IMR-90 (cell line): ENCODE measurements at regions not wholly inside any gene's neighbourhood (a gene's known extent, or its start where the extent isn't known, plus 50 kb on each side); places are given as distances from the start of the nearest gene placed in this dataset.

Experiments
- ATAC-seq: fragments of 200-7000 bp; cut with Tn5 transposase; 2 replicates; pipeline ENCODE4 v1.9.1; 2020; ENCODE audit warnings: low read depth, mild to moderate bottlenecking, moderate library complexity
- BruUV-seq: library from RNA; stranded (reverse); fragments of 400-500 nt; replicated peaks from 2 replicates; lab custom pipeline; 2021; lab: Mats Ljungman, UMichigan
- CTCF ChIA-PET: fragments of 300-600 bp; formaldehyde crosslinking; extraction: SDS; loops from one replicate; lab custom pipeline; 2021; ENCODE audit warnings: antibody characterized with exemption; lab: Yijun Ruan, JAX
- POLR2A ChIA-PET: fragments of 300-600 bp; sonication (Branson Sonifier 250); formaldehyde crosslinking; loops from one replicate; lab custom pipeline; 2022; ENCODE audit warnings: antibody characterized with exemption; ENCODE audit not compliant: unreplicated experiment; lab: Charles Lee
- DNase-seq: peaks from one replicate; pipeline ENCODE4 v3.0.0; 2013
- H2AFZ ChIP-seq: replicated peaks from 2 replicates; pipeline ENCODE3; 2013; ENCODE audit warnings: low read length, mild to moderate bottlenecking; ENCODE audit not compliant: poor library complexity
- H2AK5ac ChIP-seq: 2 replicates; pipeline ENCODE4 v1.6.1; 2013; ENCODE audit warnings: low read depth, low read length, inconsistent platforms
- H2AK9ac ChIP-seq: replicated peaks from 2 replicates; pipeline ENCODE3; 2013; ENCODE audit warnings: mild to moderate bottlenecking, low read depth, low read length, moderate library complexity; ENCODE audit not compliant: poor library complexity
- H2BK120ac ChIP-seq: 2 replicates; pipeline ENCODE4 v1.6.1; 2013; ENCODE audit warnings: low read depth, low read length, inconsistent platforms
- H2BK15ac ChIP-seq: 3 replicates; pipeline ENCODE4 v1.6.1; 2013; ENCODE audit warnings: low read depth, low read length, inconsistent platforms
- H2BK20ac ChIP-seq: 2 replicates; pipeline ENCODE4 v1.6.1; 2013; ENCODE audit warnings: low read depth, mild to moderate bottlenecking, inconsistent platforms, low read length, moderate library complexity
- H2BK5ac ChIP-seq: 2 replicates; pipeline ENCODE4 v1.6.1; 2013; ENCODE audit warnings: mild to moderate bottlenecking, low read depth, low read length, inconsistent platforms; ENCODE audit not compliant: poor library complexity, severe bottlenecking
- H3K14ac ChIP-seq: replicated peaks from 2 replicates; pipeline ENCODE4 v1.6.1; 2013; ENCODE audit warnings: low read depth, low read length, inconsistent platforms
- H3K18ac ChIP-seq: 2 replicates; pipeline ENCODE4 v1.6.1; 2013; ENCODE audit warnings: low read depth, low read length, control low read depth
- H3K23ac ChIP-seq: 2 replicates; pipeline ENCODE4 v1.6.1; 2013; ENCODE audit warnings: low read depth, low read length, inconsistent platforms
- H3K27ac ChIP-seq: 2 replicates; pipeline ENCODE4 v1.5.1; 2013; ENCODE audit warnings: mild to moderate bottlenecking, control low read depth, low read length; ENCODE audit not compliant: insufficient read depth
- H3K27me3 ChIP-seq: 2 replicates; pipeline ENCODE4 v1.6.1; 2013; ENCODE audit warnings: low read length; ENCODE audit not compliant: control insufficient read depth, insufficient read depth
- H3K36me3 ChIP-seq: 2 replicates; pipeline ENCODE4 v1.6.1; 2013; ENCODE audit warnings: low read length, mixed read lengths; ENCODE audit not compliant: control insufficient read depth, insufficient read depth
- H3K4ac ChIP-seq: 2 replicates; pipeline ENCODE4 v1.6.1; 2013; ENCODE audit warnings: low read depth, low read length, inconsistent platforms
- H3K4me1 ChIP-seq: 2 replicates; pipeline ENCODE4 v1.6.1; 2013; ENCODE audit warnings: low read length, mixed read lengths; ENCODE audit not compliant: control insufficient read depth, insufficient read depth
- H3K4me2 ChIP-seq: 2 replicates; pipeline ENCODE4 v1.6.1; 2013; ENCODE audit warnings: low read depth, mild to moderate bottlenecking, control low read depth, low read length, moderate library complexity
- H3K4me3 ChIP-seq: 2 replicates; pipeline ENCODE4 v1.5.1; 2013; ENCODE audit warnings: low read depth, mild to moderate bottlenecking, control low read depth, low read length, moderate library complexity; ENCODE audit not compliant: insufficient read depth
- H3K56ac ChIP-seq: 2 replicates; pipeline ENCODE4 v1.6.1; 2013; ENCODE audit warnings: low read length, inconsistent platforms; ENCODE audit not compliant: insufficient read depth; ENCODE audit errors: extremely low read depth
- H3K79me1 ChIP-seq, 2 experiments: 2 replicates each; pipeline ENCODE4 v1.6.1; 2013; ENCODE audit warnings: low read length in 2 of 2, inconsistent platforms in 1 of 2, low read depth in 1 of 2
- H3K9ac ChIP-seq: 2 replicates; pipeline ENCODE4 v1.6.1; 2013; ENCODE audit warnings: low read depth, low read length, control low read depth
- H3K9me1 ChIP-seq: 2 replicates; pipeline ENCODE4 v1.6.1; 2013; ENCODE audit warnings: low read length, inconsistent platforms; ENCODE audit not compliant: insufficient read depth
- H3K9me3 ChIP-seq: 2 replicates; pipeline ENCODE4 v1.6.1; 2013; ENCODE audit warnings: low read length; ENCODE audit not compliant: control insufficient read depth, insufficient read depth
- H4K20me1 ChIP-seq: 2 replicates; pipeline ENCODE4 v1.6.1; 2013; ENCODE audit warnings: low read length, inconsistent platforms; ENCODE audit not compliant: insufficient read depth
- H4K5ac ChIP-seq: 2 replicates; pipeline ENCODE4 v1.6.1; 2013; ENCODE audit warnings: mild to moderate bottlenecking, low read depth, low read length, control low read depth
- H4K8ac ChIP-seq, 2 experiments: 2 replicates each; pipeline ENCODE4 v1.6.1; 2013; ENCODE audit warnings: low read depth in 2 of 2, low read length in 2 of 2, control low read depth in 1 of 2, inconsistent platforms in 1 of 2
- H4K91ac ChIP-seq: 2 replicates; pipeline ENCODE4 v1.6.1; 2013; ENCODE audit warnings: low read depth, low read length, inconsistent platforms; ENCODE audit not compliant: insufficient read depth
- CEBPB ChIP-seq: IDR thresholded peaks from 2 replicates; pipeline ENCODE4 v1.6.1; 2012; ENCODE audit warnings: low read depth, low read length, improper control_type of control experiment
- FOS ChIP-seq: fragments of 150-350 bp; IDR thresholded peaks from 2 replicates; pipeline ENCODE4 v1.6.1; 2016; ENCODE audit warnings: low read depth, low read length
- NFE2L2 ChIP-seq: fragments of 150-350 bp; IDR thresholded peaks from 2 replicates; pipeline ENCODE4 v1.6.1; 2016; ENCODE audit warnings: low read depth, mild to moderate bottlenecking, low read length
- WGBS, 2 experiments: methylation state at CpG; one replicate each; pipeline versions ENCODE4 v1.1.5 to v1.1.7; 2013; ENCODE audit warnings: missing lambda C conversion rate in 2 of 2; ENCODE audit not compliant: insufficient read length in 1 of 2; ENCODE audit errors: extremely low coverage in 2 of 2; 5-methylcytosine and 5-hydroxymethylcytosine counted together
- dilution Hi-C: fragments of 300-500 bp; cut with HindIII; formaldehyde crosslinking; loops from one replicate; pipeline ENCODE4 v1.14.3; 2018; ENCODE audit warnings: low sequenced_read_pairs; ENCODE audit not compliant: unreplicated experiment
- in situ Hi-C: fragments of 300-500 bp; cut with MboI; formaldehyde crosslinking; loops from 3 replicates; pipeline ENCODE4 v1.14.3; 2019; ENCODE audit warnings: low sequenced_read_pairs, inconsistent platforms, mixed read lengths
- intact Hi-C: fragments of 100-400 bp; cut with micrococcal nuclease; formaldehyde crosslinking; loops from 2 replicates; pipeline ENCODE4 v1.10.0; 2022

DNA sequence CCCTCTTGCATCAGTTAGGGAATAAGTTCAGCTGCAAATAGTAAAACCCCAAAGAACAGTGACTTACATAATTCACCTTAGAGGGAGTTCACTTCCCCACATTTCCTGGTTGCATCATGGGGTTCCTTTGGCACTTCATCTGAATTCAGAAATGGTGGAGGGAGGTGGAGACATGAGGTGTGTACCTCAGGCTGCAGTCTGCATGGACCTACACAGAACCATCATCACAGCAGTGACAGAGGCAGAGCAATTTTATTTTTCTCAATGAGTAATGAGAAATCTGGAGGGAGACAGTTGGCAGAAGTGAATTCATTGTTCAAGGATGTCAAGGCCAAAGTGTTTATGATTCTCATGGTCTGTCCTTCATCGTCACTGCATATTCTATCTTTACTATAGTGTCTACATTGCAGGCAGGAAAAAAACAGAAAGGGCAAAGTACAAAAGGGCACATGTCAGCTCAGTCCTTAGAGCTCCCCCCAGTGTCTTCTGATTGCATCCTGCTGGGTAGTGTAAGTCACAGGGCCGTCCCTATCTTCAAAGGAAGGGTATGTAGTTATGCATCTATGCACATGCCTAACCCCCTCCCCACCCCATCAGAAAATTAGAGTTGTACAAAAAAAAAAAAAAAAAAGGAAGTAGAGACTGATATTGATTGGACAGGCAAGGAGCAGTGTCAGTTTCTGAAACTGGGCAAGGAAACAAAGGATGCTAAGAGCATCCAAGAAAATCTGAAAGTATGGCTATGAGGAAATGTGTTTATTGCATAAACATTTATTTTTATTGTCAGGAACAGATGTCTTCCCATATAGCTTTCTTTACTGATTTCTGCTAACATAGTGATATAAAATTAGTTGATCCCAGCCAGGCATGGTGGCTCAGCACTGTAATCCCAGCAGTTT, 132.7 kb upstream of the APC start:
- Histone ChIP-seq H3K14ac (no peak overlapping the region), H3K79me1 (no peaks in the 10 kb centered on the region), H4K8ac (no peak overlapping the region), H3K4ac (no peak overlapping the region), H4K20me1 (no peaks in the 10 kb centered on the region), H3K23ac (no peak overlapping the region), H3K18ac (no peak overlapping the region), H4K91ac (no peak overlapping the region), H2AFZ (no peak overlapping the region), H3K4me1 (no peaks in the 10 kb centered on the region), H2BK15ac (no peak overlapping the region), H2BK120ac (no peak overlapping the region), H3K9me1 (no peaks in the 10 kb centered on the region), H3K56ac (no peak overlapping the region), H3K4me2 (no peak overlapping the region), H2BK5ac (no peak overlapping the region), H2AK5ac (no peak overlapping the region), H3K9ac (no peak overlapping the region), H3K27me3 (no peaks in the 10 kb centered on the region; the same call in none of the 2 replicates), H3K36me3 (no peaks in the 10 kb centered on the region), H3K27ac (no peak overlapping the region), H3K4me3 (no peak overlapping the region), H3K9me3 (no peaks in the 10 kb centered on the region), H4K5ac (no peak overlapping the region), H2BK20ac (no peak overlapping the region), H2AK9ac (no peak overlapping the region)
- no CpG with 5 or more reads among the region's 2 CpGs for WGBS, 2 experiments
- DNase-seq (no peak), ATAC-seq (no peak)
- in situ Hi-C loops (no loop called here), intact Hi-C loops (no loop called here), dilution Hi-C loops (no loop called here)
- ChIA-PET POLR2A (no interaction called here), CTCF (interaction anchor here (0.5 to 0.6 kb wide), 2 partner anchors 39 to 120 kb away, joined by 3 to 4 read pairs; no protein-coding TSS in a partner anchor)
- BruUV-seq: no TSS peak
- no peak for TF ChIP-seq NFE2L2
- TF ChIP-seq CEBPB: no peak
- TF ChIP-seq FOS: no peak
